ENCODE measurements at regions not wholly inside any gene's neighbourhood (a gene's known extent, or its start where the extent isn't known, plus 50 kb on each side); places are given as distances from the start of the nearest gene placed in this dataset.

GRCh38 chr14:26873362-26873960 lies 275.6 kb upstream of the NOVA1 start:
- TF ChIP-seq CTCF (IDR thresholded peaks at IDR 0.05) (no peak), POLR2A (IDR thresholded peaks at IDR 0.05) (no peak)

All from thyroid gland (tissue), 4 donors.